ENCODE measurements at regions not wholly inside any gene's neighbourhood (a gene's known extent, or its start where the extent isn't known, plus 50 kb on each side); places are given as distances from the start of the nearest gene placed in this dataset.

- TF ChIP-seq CTCF (conservative IDR thresholded peaks at IDR 0.05; ENCODE audit: low read depth in 2 of 2) (no peak), EZH2phosphoT487 (IDR thresholded peaks at IDR 0.05; ENCODE audit: unreplicated experiment) (no peak), ZNF114 (CRISPR knock-in tag; IDR thresholded peaks at IDR 0.05) (no peak), STAT1 (IDR thresholded peaks at IDR 0.05; ENCODE audit: unreplicated experiment) (no peak), EZH2 (IDR thresholded peaks at IDR 0.05; ENCODE audit: low read depth, unreplicated experiment) (no peak), CREB1 (CRISPR knock-in tag; IDR thresholded peaks at IDR 0.05; ENCODE audit: low read depth) (no peak), JUNB (IDR thresholded peaks at IDR 0.05; ENCODE audit: unreplicated experiment) (no peak), POLR2AphosphoS5 (IDR thresholded peaks at IDR 0.05; ENCODE audit: low read depth) (no peak), ETS1 (IDR thresholded peaks at IDR 0.05) (no peak), NANOG (IDR thresholded peaks at IDR 0.05; ENCODE audit: borderline replicate concordance) (no peak)
- TF ChIP-seq, protein P1, sequence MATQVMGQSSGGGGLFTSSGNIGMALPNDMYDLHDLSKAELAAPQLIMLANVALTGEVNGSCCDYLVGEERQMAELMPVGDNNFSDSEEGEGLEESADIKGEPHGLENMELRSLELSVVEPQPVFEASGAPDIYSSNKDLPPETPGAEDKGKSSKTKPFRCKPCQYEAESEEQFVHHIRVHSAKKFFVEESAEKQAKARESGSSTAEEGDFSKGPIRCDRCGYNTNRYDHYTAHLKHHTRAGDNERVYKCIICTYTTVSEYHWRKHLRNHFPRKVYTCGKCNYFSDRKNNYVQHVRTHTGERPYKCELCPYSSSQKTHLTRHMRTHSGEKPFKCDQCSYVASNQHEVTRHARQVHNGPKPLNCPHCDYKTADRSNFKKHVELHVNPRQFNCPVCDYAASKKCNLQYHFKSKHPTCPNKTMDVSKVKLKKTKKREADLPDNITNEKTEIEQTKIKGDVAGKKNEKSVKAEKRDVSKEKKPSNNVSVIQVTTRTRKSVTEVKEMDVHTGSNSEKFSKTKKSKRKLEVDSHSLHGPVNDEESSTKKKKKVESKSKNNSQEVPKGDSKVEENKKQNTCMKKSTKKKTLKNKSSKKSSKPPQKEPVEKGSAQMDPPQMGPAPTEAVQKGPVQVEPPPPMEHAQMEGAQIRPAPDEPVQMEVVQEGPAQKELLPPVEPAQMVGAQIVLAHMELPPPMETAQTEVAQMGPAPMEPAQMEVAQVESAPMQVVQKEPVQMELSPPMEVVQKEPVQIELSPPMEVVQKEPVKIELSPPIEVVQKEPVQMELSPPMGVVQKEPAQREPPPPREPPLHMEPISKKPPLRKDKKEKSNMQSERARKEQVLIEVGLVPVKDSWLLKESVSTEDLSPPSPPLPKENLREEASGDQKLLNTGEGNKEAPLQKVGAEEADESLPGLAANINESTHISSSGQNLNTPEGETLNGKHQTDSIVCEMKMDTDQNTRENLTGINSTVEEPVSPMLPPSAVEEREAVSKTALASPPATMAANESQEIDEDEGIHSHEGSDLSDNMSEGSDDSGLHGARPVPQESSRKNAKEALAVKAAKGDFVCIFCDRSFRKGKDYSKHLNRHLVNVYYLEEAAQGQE (IDR thresholded peaks at IDR 0.05; ENCODE audit: unreplicated experiment), result no peak
These were observed 129.3 kb upstream of the XIRP2 start for GRCh38 chr2:166758956-166759355.

All from GM23338 (cell line).